Keratinocyte (primary cell): ENCODE measurements at regions not wholly inside any gene's neighbourhood (a gene's known extent, or its start where the extent isn't known, plus 50 kb on each side); places are given as distances from the start of the nearest gene placed in this dataset.

Experiments used
- EZH2 ChIP-seq: IDR thresholded peaks from one replicate; pipeline ENCODE4 v1.6.1; 2012; ENCODE audit warnings: inconsistent platforms, mild to moderate bottlenecking, low read length, moderate library complexity
- TF ChIP-seq, protein P1 (sequence below), 3 experiments: IDR thresholded peaks in 1 of 3; conservative IDR thresholded peaks in 1 of 3; optimal IDR thresholded peaks in 1 of 3; 2 replicates in 2 of 3; 3 replicates in 1 of 3; pipeline versions ENCODE3 to v1.5.1; 2011; ENCODE audit warnings: low read length in 3 of 3, mild to moderate bottlenecking in 3 of 3, moderate library complexity in 2 of 3, control low read depth in 1 of 3, inconsistent platforms in 1 of 3; ENCODE audit not compliant: insufficient read depth in 2 of 3; ENCODE audit errors: extremely low read depth in 1 of 3

DNA sequence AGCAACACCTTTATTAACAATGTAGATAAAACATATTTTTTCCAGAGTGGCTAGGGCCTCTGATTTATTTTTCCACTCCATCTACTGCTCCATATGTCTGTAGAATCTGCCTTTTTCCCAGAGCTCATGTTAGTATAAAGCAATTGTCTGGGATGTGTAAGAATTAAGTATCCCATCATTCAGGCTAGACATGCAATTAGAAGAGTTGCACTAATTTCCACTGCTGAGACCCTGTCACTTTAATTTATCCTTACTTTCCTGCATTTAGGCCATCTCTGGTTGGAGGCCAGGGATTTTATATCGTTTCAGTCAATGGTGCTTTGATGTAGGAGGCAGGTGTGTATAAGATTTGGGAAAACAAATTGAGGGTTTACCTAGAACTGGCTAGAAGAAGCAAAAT is 286.1 kb upstream of the POU3F2 start:
- TF ChIP-seq, protein P1, sequence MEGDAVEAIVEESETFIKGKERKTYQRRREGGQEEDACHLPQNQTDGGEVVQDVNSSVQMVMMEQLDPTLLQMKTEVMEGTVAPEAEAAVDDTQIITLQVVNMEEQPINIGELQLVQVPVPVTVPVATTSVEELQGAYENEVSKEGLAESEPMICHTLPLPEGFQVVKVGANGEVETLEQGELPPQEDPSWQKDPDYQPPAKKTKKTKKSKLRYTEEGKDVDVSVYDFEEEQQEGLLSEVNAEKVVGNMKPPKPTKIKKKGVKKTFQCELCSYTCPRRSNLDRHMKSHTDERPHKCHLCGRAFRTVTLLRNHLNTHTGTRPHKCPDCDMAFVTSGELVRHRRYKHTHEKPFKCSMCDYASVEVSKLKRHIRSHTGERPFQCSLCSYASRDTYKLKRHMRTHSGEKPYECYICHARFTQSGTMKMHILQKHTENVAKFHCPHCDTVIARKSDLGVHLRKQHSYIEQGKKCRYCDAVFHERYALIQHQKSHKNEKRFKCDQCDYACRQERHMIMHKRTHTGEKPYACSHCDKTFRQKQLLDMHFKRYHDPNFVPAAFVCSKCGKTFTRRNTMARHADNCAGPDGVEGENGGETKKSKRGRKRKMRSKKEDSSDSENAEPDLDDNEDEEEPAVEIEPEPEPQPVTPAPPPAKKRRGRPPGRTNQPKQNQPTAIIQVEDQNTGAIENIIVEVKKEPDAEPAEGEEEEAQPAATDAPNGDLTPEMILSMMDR (optimal IDR thresholded peaks at IDR 0.05 in 1 of 3, IDR thresholded peaks at IDR 0.05 in 1 of 3, conservative IDR thresholded peaks at IDR 0.05 in 1 of 3; ENCODE audit: extremely low read depth in 1 of 3, insufficient read depth in 2 of 3, low read length in 3 of 3) = no peak
- TF ChIP-seq EZH2 = no peak
